SKM-1 (cell line): ENCODE measurements at regions not wholly inside any gene's neighbourhood (a gene's known extent, or its start where the extent isn't known, plus 50 kb on each side); places are given as distances from the start of the nearest gene placed in this dataset.

Experiments
- DNase-seq: peaks from one replicate; lab custom pipeline; 2025; ENCODE audit not compliant: unreplicated experiment; lab: John Stamatoyannopoulos, UW

GRCh38 chr9:13762209-13762608 lies 482.7 kb upstream of the MPDZ start:
- DNase-seq, result no peak

- no peak for DNase-seq
Measured at GRCh38 chr9:13759551-13759950, 480.1 kb upstream of the MPDZ start.

- DNase-seq, result no peak
Measured at GRCh38 chr9:13758936-13759335, 479.4 kb upstream of the MPDZ start.

GRCh38 chr9:13756943-13757342 lies 477.5 kb upstream of the MPDZ start:
- no peak for DNase-seq

- DNase-seq, result no peak
Measured at GRCh38 chr9:13755551-13755950, 476.1 kb upstream of the MPDZ start.

- DNase-seq, result no peak
Measured at GRCh38 chr9:13750639-13751038, 471.1 kb upstream of the MPDZ start.

- DNase-seq, result no peak
Measured at GRCh38 chr9:13750061-13750460, 470.6 kb upstream of the MPDZ start.

GRCh38 chr9:13746876-13747275 lies 467.4 kb upstream of the MPDZ start:
- DNase-seq, result no peak

GRCh38 chr9:13744261-13744901 lies 464.9 kb upstream of the MPDZ start:
- no peak for DNase-seq

- no peak for DNase-seq
Measured at GRCh38 chr9:13737885-13738284, 458.4 kb upstream of the MPDZ start.

GRCh38 chr9:13735181-13735580 lies 455.7 kb upstream of the MPDZ start:
- no peak for DNase-seq

GRCh38 chr9:13734601-13735000 lies 455.1 kb upstream of the MPDZ start:
- DNase-seq, result no peak

GRCh38 chr9:13732290-13732689 lies 452.8 kb upstream of the MPDZ start:
- DNase-seq, result no peak

- DNase-seq, result no peak
Measured at GRCh38 chr9:13731637-13732036, 452.1 kb upstream of the MPDZ start.

- DNase-seq, result no peak
Measured at GRCh38 chr9:13729955-13730354, 450.5 kb upstream of the MPDZ start.

- DNase-seq, result no peak
Measured at GRCh38 chr9:13728917-13729811, 449.7 kb upstream of the MPDZ start.

GRCh38 chr9:13728131-13728530 lies 448.6 kb upstream of the MPDZ start:
- DNase-seq, result no peak

GRCh38 chr9:13726746-13727145 lies 447.3 kb upstream of the MPDZ start:
- no peak for DNase-seq

- no peak for DNase-seq
Measured at GRCh38 chr9:13725516-13725915, 446.0 kb upstream of the MPDZ start.

GRCh38 chr9:13721481-13722235 lies 442.2 kb upstream of the MPDZ start:
- no peak for DNase-seq

- no peak for DNase-seq
Measured at GRCh38 chr9:13719981-13720676, 440.6 kb upstream of the MPDZ start.
